ENCODE measurements at regions not wholly inside any gene's neighbourhood (a gene's known extent, or its start where the extent isn't known, plus 50 kb on each side); places are given as distances from the start of the nearest gene placed in this dataset.
A peak's percentile ranks its signal among the peaks of the same experiment; 100 is the strongest.

DNA sequence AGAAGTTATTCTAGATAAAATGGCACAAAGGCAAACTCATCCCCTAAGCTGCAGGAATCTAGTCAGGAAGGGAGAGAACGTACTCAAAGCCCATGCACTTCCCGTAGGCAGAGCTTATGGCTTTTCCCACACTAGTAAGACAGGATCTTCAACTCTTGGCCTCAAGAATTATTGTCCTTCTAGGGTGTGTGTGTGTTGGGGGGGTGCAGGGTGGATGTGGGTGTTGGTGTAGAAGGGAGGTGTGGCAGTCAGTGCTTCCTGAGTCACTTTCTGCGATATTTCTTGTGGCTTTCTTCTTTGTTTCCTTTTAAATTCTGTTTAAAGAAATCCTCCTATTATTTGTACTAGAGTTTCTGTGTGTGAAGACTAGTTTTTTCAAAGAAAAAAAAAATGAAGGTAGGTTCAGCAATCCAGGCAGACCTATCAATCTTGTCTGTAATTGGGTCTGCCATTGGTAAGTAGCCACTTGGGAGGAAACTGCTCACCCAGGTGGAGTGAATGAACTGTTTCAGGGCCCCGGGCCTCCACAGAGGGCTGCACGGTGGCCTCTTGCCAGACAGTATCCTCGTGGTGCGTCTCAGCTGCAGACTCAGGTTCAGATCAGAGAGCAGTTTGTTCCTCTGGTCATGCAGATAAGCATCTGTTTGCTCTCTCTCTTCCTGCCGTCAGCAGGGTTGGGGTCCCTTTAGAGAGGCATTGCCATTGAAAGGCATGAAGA is 131.9 kb downstream of the NPR3 start:
- TF ChIP-seq, protein P1, sequence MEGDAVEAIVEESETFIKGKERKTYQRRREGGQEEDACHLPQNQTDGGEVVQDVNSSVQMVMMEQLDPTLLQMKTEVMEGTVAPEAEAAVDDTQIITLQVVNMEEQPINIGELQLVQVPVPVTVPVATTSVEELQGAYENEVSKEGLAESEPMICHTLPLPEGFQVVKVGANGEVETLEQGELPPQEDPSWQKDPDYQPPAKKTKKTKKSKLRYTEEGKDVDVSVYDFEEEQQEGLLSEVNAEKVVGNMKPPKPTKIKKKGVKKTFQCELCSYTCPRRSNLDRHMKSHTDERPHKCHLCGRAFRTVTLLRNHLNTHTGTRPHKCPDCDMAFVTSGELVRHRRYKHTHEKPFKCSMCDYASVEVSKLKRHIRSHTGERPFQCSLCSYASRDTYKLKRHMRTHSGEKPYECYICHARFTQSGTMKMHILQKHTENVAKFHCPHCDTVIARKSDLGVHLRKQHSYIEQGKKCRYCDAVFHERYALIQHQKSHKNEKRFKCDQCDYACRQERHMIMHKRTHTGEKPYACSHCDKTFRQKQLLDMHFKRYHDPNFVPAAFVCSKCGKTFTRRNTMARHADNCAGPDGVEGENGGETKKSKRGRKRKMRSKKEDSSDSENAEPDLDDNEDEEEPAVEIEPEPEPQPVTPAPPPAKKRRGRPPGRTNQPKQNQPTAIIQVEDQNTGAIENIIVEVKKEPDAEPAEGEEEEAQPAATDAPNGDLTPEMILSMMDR (IDR thresholded peaks at IDR 0.05; ENCODE audit: unreplicated experiment in 3 of 3): no peak
- no peaks in the 10 kb centered on the region for H3K4me1 Mint-ChIP-seq
- H3K36me3 Mint-ChIP-seq (ENCODE audit: low read depth): no peaks in the 10 kb centered on the region
- no peak overlapping the region for H3K4me3 Mint-ChIP-seq
- H3K27ac Mint-ChIP-seq: peak overlapping the region in 2 of 3 experiments; percentile 11 to 79
- H3K9me3 Mint-ChIP-seq: no peaks in the 10 kb centered on the region
- peaks cover 4% of the 10 kb centered on the region for H3K27me3 Mint-ChIP-seq (ENCODE audit: low read depth)

DNA sequence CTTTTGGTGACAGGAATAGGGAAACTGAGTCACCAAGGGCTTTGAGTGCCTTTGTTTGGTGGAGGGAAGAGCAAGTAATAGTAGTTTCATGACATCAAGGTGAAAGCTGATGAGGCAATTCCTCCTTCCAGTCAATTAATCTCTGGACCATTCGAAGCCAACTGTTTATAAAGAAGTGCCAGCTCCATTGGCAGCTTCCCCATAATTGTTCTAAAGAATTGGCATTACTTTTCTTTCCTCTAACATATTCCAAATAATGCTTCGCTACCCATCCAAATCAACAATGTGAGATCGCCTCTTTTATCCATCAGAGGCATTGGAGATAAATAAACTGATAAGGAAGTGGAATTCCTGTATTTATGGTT is 132.4 kb downstream of the NPR3 start:
- TF ChIP-seq, protein P1 (IDR thresholded peaks at IDR 0.05; ENCODE audit: unreplicated experiment in 3 of 3): no peak
- Mint-ChIP-seq H3K36me3 (ENCODE audit: low read depth) (no peaks in the 10 kb centered on the region), H3K4me3 (no peak overlapping the region), H3K27ac (no peak overlapping the region), H3K27me3 (ENCODE audit: low read depth) (peaks cover 4% of the 10 kb centered on the region), H3K9me3 (no peaks in the 10 kb centered on the region), H3K4me1 (peaks cover 4% of the 10 kb centered on the region)

DNA sequence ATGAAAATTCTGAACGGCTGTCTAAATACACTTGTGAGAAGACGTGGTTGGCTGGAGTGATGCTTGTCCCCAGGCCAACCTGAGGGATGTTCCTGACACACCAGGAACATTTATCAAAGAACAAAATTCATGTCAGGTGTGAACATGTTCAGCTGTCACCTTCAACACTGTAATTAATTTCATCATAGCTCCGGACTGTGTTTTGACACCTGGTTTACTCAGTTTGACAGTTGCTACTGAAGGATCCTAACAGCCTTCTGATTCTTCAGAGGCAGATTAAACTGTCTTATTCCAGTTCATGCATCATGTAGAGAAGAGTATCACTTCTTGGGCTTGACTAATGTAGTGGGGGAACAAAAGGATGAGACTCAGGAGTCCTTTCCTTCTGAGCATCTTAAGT is 134.1 kb downstream of the NPR3 start:
- no peaks in the 10 kb centered on the region for H3K9me3 Mint-ChIP-seq
- TF ChIP-seq, protein P1 (IDR thresholded peaks at IDR 0.05; ENCODE audit: unreplicated experiment in 3 of 3): no peak
- no peak overlapping the region for H3K4me3 Mint-ChIP-seq
- H3K27me3 Mint-ChIP-seq (ENCODE audit: low read depth): peaks cover 7% of the 10 kb centered on the region
- H3K27ac Mint-ChIP-seq: no peak overlapping the region
- H3K36me3 Mint-ChIP-seq (ENCODE audit: low read depth): no peaks in the 10 kb centered on the region
- peaks cover 7% of the 10 kb centered on the region for H3K4me1 Mint-ChIP-seq

DNA sequence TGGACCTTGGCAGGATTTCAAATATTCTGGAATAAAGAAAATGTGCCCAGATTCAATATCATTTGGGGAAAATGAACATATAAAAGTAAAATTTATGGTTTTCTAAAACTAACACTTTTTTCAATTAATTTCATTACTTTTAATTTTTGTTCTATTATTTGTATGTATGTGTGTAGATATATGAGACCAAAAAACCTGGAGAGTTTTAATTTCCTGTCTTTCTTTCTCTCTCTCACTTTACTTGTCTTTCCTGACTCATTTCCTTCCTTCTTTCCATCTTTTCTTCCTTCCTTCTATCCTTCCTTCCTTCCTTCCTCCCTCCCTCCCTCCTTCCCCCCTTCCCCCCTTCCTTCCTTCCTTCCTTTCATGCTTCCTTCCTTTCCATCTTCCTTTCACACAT is 137.0 kb downstream of the NPR3 start:
- no peaks in the 10 kb centered on the region for H3K9me3 Mint-ChIP-seq
- peaks cover 18% of the 10 kb centered on the region for H3K4me1 Mint-ChIP-seq
- H3K36me3 Mint-ChIP-seq (ENCODE audit: low read depth): no peaks in the 10 kb centered on the region
- H3K27me3 Mint-ChIP-seq (ENCODE audit: low read depth): peaks cover 7% of the 10 kb centered on the region
- H3K27ac Mint-ChIP-seq: no peak overlapping the region
- no peak overlapping the region for H3K4me3 Mint-ChIP-seq
- TF ChIP-seq, protein P1 (IDR thresholded peaks at IDR 0.05; ENCODE audit: unreplicated experiment in 3 of 3): no peak

DNA sequence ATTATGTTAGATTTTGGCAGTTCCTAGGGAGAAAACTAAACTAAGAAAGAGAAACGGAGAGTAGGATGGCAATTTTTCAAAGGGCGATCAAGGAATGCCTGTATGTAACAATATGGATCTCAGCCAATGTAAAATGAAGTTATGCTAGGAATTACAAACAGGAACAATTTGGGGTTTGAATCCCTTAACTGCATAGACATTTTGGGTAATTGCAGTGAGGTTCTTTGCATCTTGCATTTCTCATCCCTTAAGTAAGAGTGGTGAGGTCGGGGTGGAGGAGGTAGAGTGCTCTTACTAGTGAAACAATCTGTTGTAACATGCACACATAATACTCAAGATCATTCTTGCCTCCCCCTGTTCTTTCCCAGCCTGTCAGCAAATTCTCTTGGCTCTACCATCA is 137.6 kb downstream of the NPR3 start:
- TF ChIP-seq, protein P1 (IDR thresholded peaks at IDR 0.05; ENCODE audit: unreplicated experiment in 3 of 3): no peak
- Mint-ChIP-seq H3K4me1 (peaks cover 18% of the 10 kb centered on the region), H3K36me3 (ENCODE audit: low read depth) (no peaks in the 10 kb centered on the region), H3K9me3 (no peaks in the 10 kb centered on the region), H3K27me3 (ENCODE audit: low read depth) (peaks cover 7% of the 10 kb centered on the region), H3K27ac (no peak overlapping the region), H3K4me3 (no peak overlapping the region)

DNA sequence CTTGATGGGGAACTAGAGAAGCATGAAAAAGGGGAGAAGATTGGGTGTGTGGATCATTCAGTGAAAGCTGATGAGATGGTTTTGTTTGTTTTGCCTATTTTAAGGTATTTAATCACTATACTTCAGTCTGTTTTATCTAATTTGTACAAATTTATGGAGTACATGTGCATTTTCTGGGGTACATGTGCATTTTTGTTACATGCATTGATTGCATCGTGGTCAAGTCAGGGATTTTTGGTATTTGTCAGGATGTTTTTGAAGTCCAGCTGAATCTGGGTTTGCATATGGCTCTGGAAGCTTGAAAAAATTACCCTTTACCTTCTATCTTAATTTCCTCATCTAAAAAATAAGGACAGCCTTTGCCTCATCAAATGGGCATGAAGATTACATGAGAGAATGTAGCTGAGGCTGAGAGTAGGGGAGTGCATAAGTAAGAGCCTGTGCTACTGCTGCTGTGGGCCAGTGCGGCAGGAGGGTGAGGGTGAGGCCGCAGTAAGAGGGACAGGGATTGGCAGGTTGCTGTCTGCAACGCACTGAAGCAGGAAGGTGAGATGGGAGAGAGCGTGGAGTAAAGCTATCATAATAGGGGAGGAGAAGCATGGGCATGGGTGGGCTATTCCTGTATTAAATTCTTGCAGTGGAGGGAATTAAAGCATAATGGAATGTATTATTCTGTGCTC is 139.8 kb downstream of the NPR3 start:
- H3K4me1 Mint-ChIP-seq: peaks cover 18% of the 10 kb centered on the region
- H3K27ac Mint-ChIP-seq: peak overlapping the region in 1 of 3 experiments; percentile 47
- TF ChIP-seq, protein P1 (IDR thresholded peaks at IDR 0.05; ENCODE audit: unreplicated experiment in 3 of 3): no peak
- peaks cover 7% of the 10 kb centered on the region for H3K27me3 Mint-ChIP-seq (ENCODE audit: low read depth)
- H3K4me3 Mint-ChIP-seq: no peak overlapping the region
- no peaks in the 10 kb centered on the region for H3K36me3 Mint-ChIP-seq (ENCODE audit: low read depth)
- H3K9me3 Mint-ChIP-seq: no peaks in the 10 kb centered on the region

All from nephron (organoid).